Endothelial cell of umbilical vein (primary cell): ENCODE measurements at regions not wholly inside any gene's neighbourhood (a gene's known extent, or its start where the extent isn't known, plus 50 kb on each side); places are given as distances from the start of the nearest gene placed in this dataset.

Experiments
- BruUV-seq: library from RNA; stranded (reverse); fragments of 400-500 nt; replicated peaks from 2 replicates; lab custom pipeline; 2021; lab: Mats Ljungman, UMichigan
- CTCF ChIA-PET: fragments of 300-600, 350-600 bp; sonication (Branson Sonifier 250); formaldehyde crosslinking; loops from one replicate; lab custom pipeline; 2021; ENCODE audit warnings: antibody characterized with exemption, inconsistent platforms; lab: Charles Lee
- POLR2A ChIA-PET: fragments of 300-600, 350-600 bp; sonication (Branson Sonifier 250); formaldehyde crosslinking; loops from one replicate; lab custom pipeline; 2021; ENCODE audit warnings: antibody characterized with exemption, inconsistent platforms; lab: Charles Lee
- DNase-seq: peaks from one replicate; pipeline ENCODE4 v3.0.0-alpha.2; 2011; ENCODE audit warnings: low read depth, low spot score
- FAIRE-seq: peaks from 2 replicates; lab custom pipeline; 2011; peaks lifted over from hg19 to GRCh38; lab: Jason Lieb, UNC
- H2AFZ ChIP-seq: 2 replicates; pipeline ENCODE4 v1.6.0; 2012; ENCODE audit warnings: low read depth, low read length, control low read depth, inconsistent platforms
- H3K27ac ChIP-seq: 2 replicates; pipeline ENCODE4 v1.5.1; 2011; ENCODE audit warnings: low read depth, mild to moderate bottlenecking, control low read depth, low read length, moderate library complexity; ENCODE audit not compliant: insufficient read depth
- H3K27me3 ChIP-seq, 2 experiments: 2 replicates each; pipeline versions ENCODE4 v1.6.0 to v1.6.1; 2011; ENCODE audit warnings: low read length in 2 of 2, mixed read lengths in 1 of 2; ENCODE audit not compliant: control insufficient read depth in 2 of 2, insufficient read depth in 2 of 2
- H3K36me3 ChIP-seq, 2 experiments: 2 replicates in 1 of 2; 3 replicates in 1 of 2; pipeline ENCODE4 v1.5.1; 2011; ENCODE audit warnings: low read length in 2 of 2, mild to moderate bottlenecking in 1 of 2, moderate library complexity in 1 of 2; ENCODE audit not compliant: control insufficient read depth in 2 of 2, insufficient read depth in 2 of 2; ENCODE audit errors: extremely low read depth in 1 of 2
- H3K4me1 ChIP-seq: 3 replicates; pipeline ENCODE4 v1.5.1; 2011; ENCODE audit warnings: mild to moderate bottlenecking, low read length; ENCODE audit not compliant: control insufficient read depth, insufficient read depth; ENCODE audit errors: extremely low read depth
- H3K4me2 ChIP-seq: 2 replicates; pipeline ENCODE4 v1.6.1; 2011; ENCODE audit warnings: low read length, control low read depth, mixed read lengths; ENCODE audit not compliant: insufficient read depth
- H3K4me3 ChIP-seq, 3 experiments: fragments of 200-600 bp in 1 of 3; sonication (generic), shearing (Covaris generic) in 1 of 3; replicated peaks in 1 of 3; 2 replicates each; pipeline ENCODE4 v1.5.1; 2011 to 2016; ENCODE audit warnings: control low read depth in 3 of 3, low read length in 3 of 3, mild to moderate bottlenecking in 2 of 3, inconsistent platforms in 1 of 3, low read depth in 1 of 3, moderate library complexity in 1 of 3; ENCODE audit not compliant: insufficient read depth in 1 of 3
- H3K79me2 ChIP-seq: 2 replicates; pipeline ENCODE4 v1.6.0; 2012; ENCODE audit warnings: low read length, inconsistent platforms; ENCODE audit not compliant: control insufficient read depth, insufficient read depth
- H3K9ac ChIP-seq: replicated peaks from 2 replicates; pipeline ENCODE3; 2011; ENCODE audit warnings: low read length, control low read depth; ENCODE audit not compliant: insufficient read depth; ENCODE audit errors: extremely low read depth
- H3K9me1 ChIP-seq: replicated peaks from 3 replicates; pipeline ENCODE4 v1.6.0; 2011; ENCODE audit warnings: mild to moderate bottlenecking, low read length; ENCODE audit not compliant: control insufficient read depth, insufficient read depth; ENCODE audit errors: extremely low read depth
- H3K9me3 ChIP-seq: replicated peaks from 2 replicates; pipeline ENCODE4 v1.5.1; 2012; ENCODE audit warnings: low read length, inconsistent platforms; ENCODE audit not compliant: control insufficient read depth, insufficient read depth
- H4K20me1 ChIP-seq: replicated peaks from 2 replicates; pipeline ENCODE3; 2011; ENCODE audit warnings: mild to moderate bottlenecking, low read length; ENCODE audit not compliant: control insufficient read depth, insufficient read depth; ENCODE audit errors: extremely low read depth
- EZH2 ChIP-seq: IDR thresholded peaks from 2 replicates; pipeline ENCODE4 v1.6.1; 2012; ENCODE audit warnings: borderline replicate concordance, low read depth, mild to moderate bottlenecking, moderate library complexity, low read length, inconsistent platforms; ENCODE audit not compliant: severe bottlenecking
- FOS ChIP-seq: IDR thresholded peaks from 2 replicates; pipeline ENCODE4 v1.6.1; 2011; ENCODE audit warnings: mild to moderate bottlenecking, low read length, moderate library complexity, borderline replicate concordance; ENCODE audit not compliant: insufficient read depth
- GATA2 ChIP-seq: IDR thresholded peaks from 2 replicates; pipeline ENCODE4 v1.7.0; 2011; ENCODE audit warnings: low read depth, mild to moderate bottlenecking, moderate library complexity, mixed read lengths, low read length; ENCODE audit not compliant: insufficient read length, insufficient read depth
- JUN ChIP-seq: IDR thresholded peaks from 2 replicates; pipeline ENCODE4 v1.6.1; 2011; ENCODE audit warnings: borderline replicate concordance, low read depth; ENCODE audit not compliant: insufficient read length, insufficient read depth
- MYC ChIP-seq: IDR thresholded peaks from one replicate; pipeline ENCODE4 v1.6.1; 2011; ENCODE audit warnings: mild to moderate bottlenecking, low read depth, low read length
- POLR2A ChIP-seq: IDR thresholded peaks from 2 replicates; pipeline ENCODE4 v1.6.1; 2012; ENCODE audit warnings: low read depth, mild to moderate bottlenecking, control low read depth, low read length
- POLR2AphosphoS5 ChIP-seq: IDR thresholded peaks from 2 replicates; pipeline ENCODE4 v1.6.1; 2012; ENCODE audit warnings: low read depth, mild to moderate bottlenecking, control low read depth, low read length, moderate library complexity; ENCODE audit not compliant: insufficient read depth
- dilution Hi-C: fragments of 300-500 bp; cut with MboI; formaldehyde crosslinking; loops from one replicate; pipeline ENCODE4 v1.15.0; 2019; ENCODE audit warnings: low sequenced_read_pairs; ENCODE audit not compliant: extremely low pct_ligation_motif_present
- intact Hi-C: fragments of 100-400 bp; cut with micrococcal nuclease; formaldehyde crosslinking; loops from one replicate; pipeline ENCODE4 v1.10.0; 2022
- TF ChIP-seq, protein P1 (sequence below): IDR thresholded peaks from 2 replicates; pipeline ENCODE4 v1.6.1; 2011; ENCODE audit not compliant: insufficient read depth, insufficient read length
- TF ChIP-seq, protein P2 (sequence below), 2 donors: IDR thresholded peaks; 1 replicate in 1 of 2; 2 replicates in 1 of 2; pipeline ENCODE4 v1.5.1; 2011; ENCODE audit warnings: low read length in 2 of 2, mild to moderate bottlenecking in 2 of 2, moderate library complexity in 2 of 2, control low read depth in 1 of 2, inconsistent platforms in 1 of 2, low read depth in 1 of 2; ENCODE audit not compliant: insufficient read depth in 1 of 2; ENCODE audit errors: extremely low read depth in 1 of 2

DNA sequence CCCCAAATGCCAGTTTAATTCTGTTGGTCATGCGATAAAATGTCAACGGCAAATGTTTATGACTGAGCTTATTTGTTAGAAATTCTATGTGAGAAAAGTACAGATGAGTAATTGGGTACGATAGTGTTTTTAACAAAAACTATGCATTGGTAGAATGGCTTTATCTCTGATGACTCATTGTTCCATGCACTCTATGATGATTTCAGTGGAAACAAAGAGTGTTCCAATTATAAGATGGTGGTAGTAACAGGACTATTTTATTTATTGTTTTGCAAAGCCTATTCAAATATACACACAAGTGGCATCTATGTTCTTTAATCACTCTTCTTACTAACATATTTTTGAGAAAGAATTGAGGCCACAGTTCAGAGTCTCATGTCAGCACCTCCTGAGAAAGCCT is 353.7 kb upstream of the IRX2 start:
- Histone ChIP-seq H2AFZ (no peak overlapping the region), H3K9me3 (peaks cover 12% of the 10 kb centered on the region), H3K4me3 (no peak overlapping the region), H3K79me2 (no peaks in the 10 kb centered on the region), H3K27ac (no peak overlapping the region), H3K9me1 (no peaks in the 10 kb centered on the region), H3K36me3 (no peaks in the 10 kb centered on the region), H3K27me3 (no peaks in the 10 kb centered on the region), H3K9ac (no peak overlapping the region), H3K4me2 (no peak overlapping the region), H4K20me1 (no peaks in the 10 kb centered on the region), H3K4me1 (no peaks in the 10 kb centered on the region)
- no peak for DNase-seq
- POLR2A ChIA-PET, result no interaction called here
- FAIRE-seq, result no peak
- intact Hi-C loops, result no loop called here
- BruUV-seq, result no TSS peak
- TF ChIP-seq, protein P1, sequence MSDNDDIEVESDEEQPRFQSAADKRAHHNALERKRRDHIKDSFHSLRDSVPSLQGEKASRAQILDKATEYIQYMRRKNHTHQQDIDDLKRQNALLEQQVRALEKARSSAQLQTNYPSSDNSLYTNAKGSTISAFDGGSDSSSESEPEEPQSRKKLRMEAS, result no peak
- no peak for TF ChIP-seq EZH2
- TF ChIP-seq POLR2AphosphoS5, result no peak
- TF ChIP-seq, protein P2, sequence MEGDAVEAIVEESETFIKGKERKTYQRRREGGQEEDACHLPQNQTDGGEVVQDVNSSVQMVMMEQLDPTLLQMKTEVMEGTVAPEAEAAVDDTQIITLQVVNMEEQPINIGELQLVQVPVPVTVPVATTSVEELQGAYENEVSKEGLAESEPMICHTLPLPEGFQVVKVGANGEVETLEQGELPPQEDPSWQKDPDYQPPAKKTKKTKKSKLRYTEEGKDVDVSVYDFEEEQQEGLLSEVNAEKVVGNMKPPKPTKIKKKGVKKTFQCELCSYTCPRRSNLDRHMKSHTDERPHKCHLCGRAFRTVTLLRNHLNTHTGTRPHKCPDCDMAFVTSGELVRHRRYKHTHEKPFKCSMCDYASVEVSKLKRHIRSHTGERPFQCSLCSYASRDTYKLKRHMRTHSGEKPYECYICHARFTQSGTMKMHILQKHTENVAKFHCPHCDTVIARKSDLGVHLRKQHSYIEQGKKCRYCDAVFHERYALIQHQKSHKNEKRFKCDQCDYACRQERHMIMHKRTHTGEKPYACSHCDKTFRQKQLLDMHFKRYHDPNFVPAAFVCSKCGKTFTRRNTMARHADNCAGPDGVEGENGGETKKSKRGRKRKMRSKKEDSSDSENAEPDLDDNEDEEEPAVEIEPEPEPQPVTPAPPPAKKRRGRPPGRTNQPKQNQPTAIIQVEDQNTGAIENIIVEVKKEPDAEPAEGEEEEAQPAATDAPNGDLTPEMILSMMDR (IDR thresholded peaks at IDR 0.05; ENCODE audit: extremely low read depth in 1 of 2, insufficient read depth in 1 of 2, low read depth in 1 of 2, low read length in 2 of 2), result no peak
- no peak for TF ChIP-seq POLR2A
- TF ChIP-seq FOS, result no peak
- no peak for TF ChIP-seq MYC
- TF ChIP-seq GATA2, result no peak
- no peak for TF ChIP-seq JUN
- dilution Hi-C loops, result no loop called here
- CTCF ChIA-PET, result no interaction called here
